ENCODE measurements at regions not wholly inside any gene's neighbourhood (a gene's known extent, or its start where the extent isn't known, plus 50 kb on each side); places are given as distances from the start of the nearest gene placed in this dataset.

GRCh38 chr2:11967946-11968465 is 221.6 kb downstream of the LPIN1 start:
- no peak for TF ChIP-seq CTCF (IDR thresholded peaks at IDR 0.05; ENCODE audit: insufficient read depth, low read depth, low read length, missing control alignments)
- H3K4me3 ChIP-seq (ENCODE audit: low read length), result no peak overlapping the region
- peak; percentile 96 for DNase-seq (ENCODE audit: low read depth)

- no peak overlapping the region for H3K4me3 ChIP-seq (ENCODE audit: low read length)
- no peak for TF ChIP-seq CTCF (IDR thresholded peaks at IDR 0.05; ENCODE audit: insufficient read depth, low read depth, low read length, missing control alignments)
- DNase-seq (ENCODE audit: low read depth), result no peak
Observed at GRCh38 chr2:11968521-11968920, 222.1 kb downstream of the LPIN1 start.

- DNase-seq (ENCODE audit: low read depth), result peak; percentile 44
- H3K4me3 ChIP-seq (ENCODE audit: low read length), result no peak overlapping the region
- TF ChIP-seq CTCF (IDR thresholded peaks at IDR 0.05; ENCODE audit: insufficient read depth, low read depth, low read length, missing control alignments), result no peak
Observed at GRCh38 chr2:11969774-11970173, 223.3 kb downstream of the LPIN1 start.

GRCh38 chr2:11974573-11974972 is 228.1 kb downstream of the LPIN1 start:
- no peak for TF ChIP-seq CTCF (IDR thresholded peaks at IDR 0.05; ENCODE audit: insufficient read depth, low read depth, low read length, missing control alignments)
- H3K4me3 ChIP-seq (ENCODE audit: low read length), result no peak overlapping the region
- DNase-seq (ENCODE audit: low read depth), result no peak

- no peak for TF ChIP-seq CTCF (IDR thresholded peaks at IDR 0.05; ENCODE audit: insufficient read depth, low read depth, low read length, missing control alignments)
- DNase-seq (ENCODE audit: low read depth), result no peak
- H3K4me3 ChIP-seq (ENCODE audit: low read length), result no peak overlapping the region
Observed at GRCh38 chr2:11975373-11975772, 228.9 kb downstream of the LPIN1 start.

GRCh38 chr2:11976073-11976472 is 229.6 kb downstream of the LPIN1 start:
- no peak for TF ChIP-seq CTCF (IDR thresholded peaks at IDR 0.05; ENCODE audit: insufficient read depth, low read depth, low read length, missing control alignments)
- peak; percentile 59 for DNase-seq (ENCODE audit: low read depth)
- H3K4me3 ChIP-seq (ENCODE audit: low read length), result no peak overlapping the region

- DNase-seq (ENCODE audit: low read depth), result no peak
- H3K4me3 ChIP-seq (ENCODE audit: low read length), result no peak overlapping the region
- TF ChIP-seq CTCF (IDR thresholded peaks at IDR 0.05; ENCODE audit: insufficient read depth, low read depth, low read length, missing control alignments), result no peak
Observed at GRCh38 chr2:11977766-11978524, 231.5 kb downstream of the LPIN1 start.
